SU-DHL-6 (cell line): ENCODE measurements at regions not wholly inside any gene's neighbourhood (a gene's known extent, or its start where the extent isn't known, plus 50 kb on each side); places are given as distances from the start of the nearest gene placed in this dataset.

Experiments
- H2AFZ ChIP-seq: fragments of 200-600 bp; sonication (generic); 2 replicates; pipeline ENCODE4 v1.6.1; 2014; ENCODE audit warnings: low read depth, mild to moderate bottlenecking, moderate library complexity, mixed read lengths, antibody characterized with exemption, low read length; ENCODE audit not compliant: severe bottlenecking
- H3F3A ChIP-seq: fragments of 200-600 bp; shearing (Covaris generic); 2 replicates; pipeline ENCODE4 v1.6.0; 2016; ENCODE audit warnings: antibody characterized with exemption, mild to moderate bottlenecking; ENCODE audit not compliant: insufficient read depth
- H3K27ac ChIP-seq: fragments of 200-600 bp; sonication (generic); 2 replicates; pipeline ENCODE4 v1.5.1; 2016; ENCODE audit warnings: low read depth, mild to moderate bottlenecking, low read length, moderate library complexity, mixed read lengths
- H3K27me3 ChIP-seq: fragments of 200-600 bp; sonication (generic), shearing (Covaris generic); 2 replicates; pipeline ENCODE4 v1.6.0; 2014; ENCODE audit warnings: mild to moderate bottlenecking, low read length
- H3K36me3 ChIP-seq: fragments of 200-600 bp; sonication (generic); 2 replicates; pipeline ENCODE4 v1.6.1; 2014; ENCODE audit warnings: mild to moderate bottlenecking, low read length, mixed read lengths
- H3K4me2 ChIP-seq: fragments of 300-600, 200-600 bp; shearing (Covaris generic), sonication (generic); 2 replicates; pipeline ENCODE4 v1.6.0; 2014; ENCODE audit warnings: low read length, low read depth, mild to moderate bottlenecking; ENCODE audit not compliant: poor library complexity, severe bottlenecking
- H3K4me3 ChIP-seq: fragments of 200-600 bp; sonication (generic); 2 replicates; pipeline ENCODE4 v1.5.1; 2014; ENCODE audit warnings: antibody characterized with exemption, low read length, mild to moderate bottlenecking, mixed read lengths; ENCODE audit not compliant: insufficient read depth, poor library complexity, severe bottlenecking
- H3K79me2 ChIP-seq: fragments of 200-600 bp; sonication (generic); 2 replicates; pipeline ENCODE4 v1.6.1; 2014; ENCODE audit warnings: mild to moderate bottlenecking, low read length, moderate library complexity; ENCODE audit not compliant: insufficient read depth
- H3K9ac ChIP-seq: fragments of 200-600 bp; sonication (generic); 2 replicates; pipeline ENCODE4 v1.7.0; 2014; ENCODE audit warnings: mild to moderate bottlenecking, low read length
- H3K9me2 ChIP-seq: fragments of 200-600 bp; sonication (generic); replicated peaks from 2 replicates; pipeline ENCODE4 v1.6.1; 2014; ENCODE audit warnings: low read length; ENCODE audit not compliant: insufficient read depth
- H3K9me3 ChIP-seq: fragments of 200-600 bp; sonication (generic); 2 replicates; pipeline ENCODE4 v1.6.1; 2014; ENCODE audit warnings: low read length, mixed read lengths; ENCODE audit not compliant: insufficient read depth
- H4K20me1 ChIP-seq: fragments of 200-600 bp; sonication (generic); 2 replicates; pipeline ENCODE4 v1.6.1; 2014; ENCODE audit warnings: low read depth, mild to moderate bottlenecking, antibody characterized with exemption, low read length, moderate library complexity, mixed read lengths
- EZH2phosphoT487 ChIP-seq: fragments of 200-600 bp; sonication (generic), shearing (Covaris generic); conservative IDR thresholded peaks from 2 replicates; pipeline ENCODE4 v1.6.1; 2018; ENCODE audit warnings: mild to moderate bottlenecking, antibody characterized with exemption, low read length, moderate library complexity, mixed read lengths
- TF ChIP-seq, protein P1 (sequence below): fragments of 200-600 bp; sonication (generic); IDR thresholded peaks from one replicate; pipeline ENCODE4 v1.5.1; 2017; ENCODE audit warnings: antibody characterized with exemption, mild to moderate bottlenecking, low read length, moderate library complexity; ENCODE audit not compliant: insufficient read depth, poor library complexity, severe bottlenecking

- no peaks in the 10 kb centered on the region for H3K9me2 ChIP-seq
- no peak overlapping the region for H2AFZ ChIP-seq
- H3K4me3 ChIP-seq = no peak overlapping the region
- H3K79me2 ChIP-seq = no peaks in the 10 kb centered on the region
- H3K9me3 ChIP-seq = no peaks in the 10 kb centered on the region
- no peak overlapping the region for H3K4me2 ChIP-seq
- H3F3A ChIP-seq = no peaks in the 10 kb centered on the region
- H3K27ac ChIP-seq = no peak overlapping the region
- H3K36me3 ChIP-seq = no peaks in the 10 kb centered on the region
- H3K9ac ChIP-seq = no peak overlapping the region
- no peaks in the 10 kb centered on the region for H3K27me3 ChIP-seq
- TF ChIP-seq EZH2phosphoT487 = no peak
- TF ChIP-seq, protein P1, sequence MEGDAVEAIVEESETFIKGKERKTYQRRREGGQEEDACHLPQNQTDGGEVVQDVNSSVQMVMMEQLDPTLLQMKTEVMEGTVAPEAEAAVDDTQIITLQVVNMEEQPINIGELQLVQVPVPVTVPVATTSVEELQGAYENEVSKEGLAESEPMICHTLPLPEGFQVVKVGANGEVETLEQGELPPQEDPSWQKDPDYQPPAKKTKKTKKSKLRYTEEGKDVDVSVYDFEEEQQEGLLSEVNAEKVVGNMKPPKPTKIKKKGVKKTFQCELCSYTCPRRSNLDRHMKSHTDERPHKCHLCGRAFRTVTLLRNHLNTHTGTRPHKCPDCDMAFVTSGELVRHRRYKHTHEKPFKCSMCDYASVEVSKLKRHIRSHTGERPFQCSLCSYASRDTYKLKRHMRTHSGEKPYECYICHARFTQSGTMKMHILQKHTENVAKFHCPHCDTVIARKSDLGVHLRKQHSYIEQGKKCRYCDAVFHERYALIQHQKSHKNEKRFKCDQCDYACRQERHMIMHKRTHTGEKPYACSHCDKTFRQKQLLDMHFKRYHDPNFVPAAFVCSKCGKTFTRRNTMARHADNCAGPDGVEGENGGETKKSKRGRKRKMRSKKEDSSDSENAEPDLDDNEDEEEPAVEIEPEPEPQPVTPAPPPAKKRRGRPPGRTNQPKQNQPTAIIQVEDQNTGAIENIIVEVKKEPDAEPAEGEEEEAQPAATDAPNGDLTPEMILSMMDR = no peak
- H4K20me1 ChIP-seq = no peaks in the 10 kb centered on the region
Observed at GRCh38 chr5:63128761-63129160, 550.1 kb downstream of the LRRC70 start.

- H3K27ac ChIP-seq = no peak overlapping the region
- H3K9me3 ChIP-seq = no peaks in the 10 kb centered on the region
- H3K36me3 ChIP-seq = no peaks in the 10 kb centered on the region
- no peaks in the 10 kb centered on the region for H3F3A ChIP-seq
- H3K4me2 ChIP-seq = no peak overlapping the region
- H3K79me2 ChIP-seq = no peaks in the 10 kb centered on the region
- no peaks in the 10 kb centered on the region for H4K20me1 ChIP-seq
- no peak overlapping the region for H3K9ac ChIP-seq
- no peak overlapping the region for H3K4me3 ChIP-seq
- H2AFZ ChIP-seq = no peak overlapping the region
- TF ChIP-seq EZH2phosphoT487 = no peak
- TF ChIP-seq, protein P1 = no peak
- no peaks in the 10 kb centered on the region for H3K27me3 ChIP-seq
- no peaks in the 10 kb centered on the region for H3K9me2 ChIP-seq
Observed at GRCh38 chr5:63128018-63128417, 549.4 kb downstream of the LRRC70 start.

GRCh38 chr5:63127054-63127453 is 548.4 kb downstream of the LRRC70 start:
- TF ChIP-seq EZH2phosphoT487 = no peak
- TF ChIP-seq, protein P1 = no peak
- no peak overlapping the region for H3K4me3 ChIP-seq
- no peaks in the 10 kb centered on the region for H4K20me1 ChIP-seq
- no peaks in the 10 kb centered on the region for H3K9me3 ChIP-seq
- H3K36me3 ChIP-seq = no peaks in the 10 kb centered on the region
- H3K9ac ChIP-seq = no peak overlapping the region
- no peaks in the 10 kb centered on the region for H3K79me2 ChIP-seq
- no peaks in the 10 kb centered on the region for H3F3A ChIP-seq
- H3K27ac ChIP-seq = no peak overlapping the region
- no peaks in the 10 kb centered on the region for H3K9me2 ChIP-seq
- H3K4me2 ChIP-seq = no peak overlapping the region
- H2AFZ ChIP-seq = no peak overlapping the region
- H3K27me3 ChIP-seq = no peaks in the 10 kb centered on the region

DNA sequence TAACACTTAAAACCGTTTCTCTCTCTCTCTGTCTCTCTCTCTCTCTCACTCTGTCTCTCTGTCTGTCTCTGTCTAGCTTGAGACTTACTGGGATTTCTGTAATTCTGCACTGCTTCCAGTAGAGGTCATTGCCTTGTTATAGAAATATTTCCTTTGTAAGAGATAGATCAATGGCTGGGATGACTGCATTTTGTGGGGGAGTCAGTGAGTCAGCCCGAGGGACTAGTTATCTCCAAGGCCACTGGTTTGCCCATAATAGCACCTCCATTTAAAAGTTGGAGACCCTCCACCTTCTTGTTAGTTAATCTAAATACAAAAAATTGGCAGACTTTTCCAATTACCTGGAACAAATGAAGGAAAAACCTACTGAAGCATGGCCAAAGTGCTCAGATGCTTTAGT is 547.2 kb downstream of the LRRC70 start:
- H3K9ac ChIP-seq = no peak overlapping the region
- no peaks in the 10 kb centered on the region for H3K79me2 ChIP-seq
- H3K27ac ChIP-seq = no peak overlapping the region
- H3K4me2 ChIP-seq = no peak overlapping the region
- no peaks in the 10 kb centered on the region for H3K27me3 ChIP-seq
- TF ChIP-seq EZH2phosphoT487 = no peak
- TF ChIP-seq, protein P1 = no peak
- H4K20me1 ChIP-seq = no peaks in the 10 kb centered on the region
- no peaks in the 10 kb centered on the region for H3K9me3 ChIP-seq
- no peak overlapping the region for H2AFZ ChIP-seq
- H3K36me3 ChIP-seq = no peaks in the 10 kb centered on the region
- no peaks in the 10 kb centered on the region for H3K9me2 ChIP-seq
- H3F3A ChIP-seq = no peaks in the 10 kb centered on the region
- no peak overlapping the region for H3K4me3 ChIP-seq
